ENCODE measurements at regions not wholly inside any gene's neighbourhood (a gene's known extent, or its start where the extent isn't known, plus 50 kb on each side); places are given as distances from the start of the nearest gene placed in this dataset.

DNA sequence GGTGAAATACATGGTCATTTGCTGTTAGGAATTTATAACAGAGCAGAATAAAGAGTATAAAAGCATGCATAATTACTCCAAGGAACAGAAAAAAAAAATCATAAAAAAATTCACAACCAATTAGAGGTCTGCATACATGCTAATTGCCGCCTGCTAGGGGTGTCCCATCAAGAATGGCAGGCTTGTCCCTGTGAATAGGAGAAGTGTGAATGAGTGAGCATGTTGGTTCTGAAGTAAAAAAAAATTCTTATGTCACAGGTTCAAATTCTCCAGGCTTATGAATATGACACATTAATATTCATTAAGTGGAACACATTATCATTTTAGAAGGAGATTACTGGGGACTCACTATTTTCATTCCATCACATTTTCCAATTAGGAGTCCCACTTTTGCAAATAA lies 822.7 kb downstream of the NTRK3 start (continued):
- TF ChIP-seq CREB1 (CRISPR knock-in tag; IDR thresholded peaks at IDR 0.05; ENCODE audit: low read depth) = no peak
- no peak for TF ChIP-seq EZH2 (IDR thresholded peaks at IDR 0.05; ENCODE audit: low read depth, unreplicated experiment)
- TF ChIP-seq, protein P1, sequence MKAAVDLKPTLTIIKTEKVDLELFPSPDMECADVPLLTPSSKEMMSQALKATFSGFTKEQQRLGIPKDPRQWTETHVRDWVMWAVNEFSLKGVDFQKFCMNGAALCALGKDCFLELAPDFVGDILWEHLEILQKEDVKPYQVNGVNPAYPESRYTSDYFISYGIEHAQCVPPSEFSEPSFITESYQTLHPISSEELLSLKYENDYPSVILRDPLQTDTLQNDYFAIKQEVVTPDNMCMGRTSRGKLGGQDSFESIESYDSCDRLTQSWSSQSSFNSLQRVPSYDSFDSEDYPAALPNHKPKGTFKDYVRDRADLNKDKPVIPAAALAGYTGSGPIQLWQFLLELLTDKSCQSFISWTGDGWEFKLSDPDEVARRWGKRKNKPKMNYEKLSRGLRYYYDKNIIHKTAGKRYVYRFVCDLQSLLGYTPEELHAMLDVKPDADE (IDR thresholded peaks at IDR 0.05) = no peak
- no peak for TF ChIP-seq POLR2AphosphoS5 (IDR thresholded peaks at IDR 0.05; ENCODE audit: low read depth)
- TF ChIP-seq CTCF (conservative IDR thresholded peaks at IDR 0.05; ENCODE audit: low read depth in 2 of 2) = no peak

GRCh38 chr15:87429754-87430153 lies 826.8 kb downstream of the NTRK3 start:
- H2AFZ ChIP-seq = no peak overlapping the region
- DNase-seq (ENCODE audit: low spot score) (no peak), ATAC-seq (no peak)
- no peaks in the 10 kb centered on the region for H4K20me1 ChIP-seq (replicated peaks; ENCODE audit: insufficient read depth)
- H3K4me1 ChIP-seq (ENCODE audit: insufficient read depth) = peaks cover 4% of the 10 kb centered on the region
- Mint-ChIP-seq H3K9me3 (no peaks in the 10 kb centered on the region), H3K4me3 (no peak overlapping the region), H3K4me1 (peaks cover 10% of the 10 kb centered on the region), H3K27me3 (ENCODE audit: insufficient read depth, low read depth, poor library complexity) (no peaks in the 10 kb centered on the region), H3K36me3 (ENCODE audit: low read depth) (no peaks in the 10 kb centered on the region), H3K27ac (no peak overlapping the region)
- no peaks in the 10 kb centered on the region for H3K79me2 ChIP-seq (replicated peaks; ENCODE audit: insufficient read depth)
- H3K36me3 ChIP-seq (ENCODE audit: insufficient read depth) = no peaks in the 10 kb centered on the region
- no peaks in the 10 kb centered on the region for H3K27me3 ChIP-seq (ENCODE audit: insufficient read depth)
- no peaks in the 10 kb centered on the region for H3F3A ChIP-seq (replicated peaks; ENCODE audit: low read depth)
- H3K9me2 ChIP-seq (ENCODE audit: insufficient read depth) = no peaks in the 10 kb centered on the region
- no peak overlapping the region for H3K4me2 ChIP-seq
- no peak overlapping the region for H3K27ac ChIP-seq (ENCODE audit: low read depth)
- no peak overlapping the region for H3K4me3 ChIP-seq
- TF ChIP-seq EZH2 (IDR thresholded peaks at IDR 0.05; ENCODE audit: low read depth, unreplicated experiment) = no peak
- no peak for TF ChIP-seq REST (IDR thresholded peaks at IDR 0.05; ENCODE audit: unreplicated experiment)
- no peak for TF ChIP-seq CTCF (conservative IDR thresholded peaks at IDR 0.05; ENCODE audit: low read depth in 2 of 2)
- no peak for TF ChIP-seq ZNF462 (CRISPR knock-in tag; IDR thresholded peaks at IDR 0.05)
- TF ChIP-seq POLR2AphosphoS5 (IDR thresholded peaks at IDR 0.05; ENCODE audit: low read depth) = no peak
- no peak for TF ChIP-seq NANOG (IDR thresholded peaks at IDR 0.05; ENCODE audit: borderline replicate concordance)
- no peak for TF ChIP-seq ZNF331 (CRISPR knock-in tag; IDR thresholded peaks at IDR 0.05; ENCODE audit: low read depth)
- TF ChIP-seq CREB1 (CRISPR knock-in tag; IDR thresholded peaks at IDR 0.05; ENCODE audit: low read depth) = no peak
- TF ChIP-seq JUNB (IDR thresholded peaks at IDR 0.05; ENCODE audit: unreplicated experiment) = no peak
